ENCODE measurements at regions not wholly inside any gene's neighbourhood (a gene's known extent, or its start where the extent isn't known, plus 50 kb on each side); places are given as distances from the start of the nearest gene placed in this dataset.

- TF ChIP-seq POLR2A (IDR thresholded peaks at IDR 0.05): no peak
- TF ChIP-seq, protein P1, sequence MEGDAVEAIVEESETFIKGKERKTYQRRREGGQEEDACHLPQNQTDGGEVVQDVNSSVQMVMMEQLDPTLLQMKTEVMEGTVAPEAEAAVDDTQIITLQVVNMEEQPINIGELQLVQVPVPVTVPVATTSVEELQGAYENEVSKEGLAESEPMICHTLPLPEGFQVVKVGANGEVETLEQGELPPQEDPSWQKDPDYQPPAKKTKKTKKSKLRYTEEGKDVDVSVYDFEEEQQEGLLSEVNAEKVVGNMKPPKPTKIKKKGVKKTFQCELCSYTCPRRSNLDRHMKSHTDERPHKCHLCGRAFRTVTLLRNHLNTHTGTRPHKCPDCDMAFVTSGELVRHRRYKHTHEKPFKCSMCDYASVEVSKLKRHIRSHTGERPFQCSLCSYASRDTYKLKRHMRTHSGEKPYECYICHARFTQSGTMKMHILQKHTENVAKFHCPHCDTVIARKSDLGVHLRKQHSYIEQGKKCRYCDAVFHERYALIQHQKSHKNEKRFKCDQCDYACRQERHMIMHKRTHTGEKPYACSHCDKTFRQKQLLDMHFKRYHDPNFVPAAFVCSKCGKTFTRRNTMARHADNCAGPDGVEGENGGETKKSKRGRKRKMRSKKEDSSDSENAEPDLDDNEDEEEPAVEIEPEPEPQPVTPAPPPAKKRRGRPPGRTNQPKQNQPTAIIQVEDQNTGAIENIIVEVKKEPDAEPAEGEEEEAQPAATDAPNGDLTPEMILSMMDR (IDR thresholded peaks at IDR 0.05): no peak
- ATAC-seq (no peak), DNase-seq (no peak)
- Histone ChIP-seq H3K4me1 (no peaks in the 10 kb centered on the region), H3K27ac (no peak overlapping the region), H3K9me3 (no peaks in the 10 kb centered on the region), H3K36me3 (replicated peaks in 1 of 2; ENCODE audit: insufficient read depth in 1 of 2, low read depth in 2 of 2) (no peaks in the 10 kb centered on the region), H3K27me3 (no peaks in the 10 kb centered on the region), H3K4me3 (no peak overlapping the region)
- intact Hi-C loops (cut with DNase I): no loop called here
- 66 to 68% methylated on average over 3 of the region's 3 CpGs for WGBS, 2 donors
Measured at GRCh38 chr11:90788961-90789360, 566.1 kb upstream of the CHORDC1 start.

DNA sequence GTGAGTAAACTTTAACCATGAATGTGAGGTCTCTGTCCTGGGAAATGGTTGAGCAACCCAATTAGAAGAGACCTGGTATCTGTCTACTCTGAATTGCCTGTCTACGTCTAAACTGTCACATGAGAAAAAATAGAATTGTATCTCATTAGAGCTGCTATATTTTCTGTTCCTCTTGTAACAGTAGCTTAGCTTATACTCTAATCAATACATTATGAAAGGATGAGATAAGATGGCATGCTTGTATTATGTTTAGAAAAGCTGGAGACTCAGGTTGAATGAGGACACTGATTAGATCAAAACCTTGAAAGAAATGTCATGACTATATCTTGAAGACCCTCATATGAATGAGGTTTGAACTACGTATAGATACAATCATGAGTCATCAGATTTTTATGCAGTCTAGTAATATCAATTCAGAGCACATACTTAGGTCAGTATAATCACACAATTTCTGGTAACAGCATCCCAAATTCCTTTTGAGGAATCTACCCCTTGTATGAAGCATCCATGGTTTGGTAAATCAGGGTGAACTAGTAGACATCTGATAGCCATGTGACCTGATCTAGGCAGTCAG, 561.5 kb upstream of the CHORDC1 start:
- H3K27ac ChIP-seq: no peak overlapping the region
- H3K4me1 ChIP-seq: no peaks in the 10 kb centered on the region
- TF ChIP-seq POLR2A (IDR thresholded peaks at IDR 0.05): no peak
- TF ChIP-seq, protein P1 (IDR thresholded peaks at IDR 0.05): no peak
- no peaks in the 10 kb centered on the region for H3K36me3 ChIP-seq (replicated peaks in 1 of 2; ENCODE audit: insufficient read depth in 1 of 2, low read depth in 2 of 2)
- DNase-seq (no peak), ATAC-seq (no peak)
- H3K27me3 ChIP-seq: no peaks in the 10 kb centered on the region
- 23 to 43% methylated on average over 2 of the region's 2 CpGs for WGBS, 2 donors
- intact Hi-C loops (cut with DNase I): no loop called here
- no peaks in the 10 kb centered on the region for H3K9me3 ChIP-seq
- no peak overlapping the region for H3K4me3 ChIP-seq

GRCh38 chr11:90783111-90783510, 560.3 kb upstream of the CHORDC1 start:
- no peak overlapping the region for H3K27ac ChIP-seq
- H3K4me1 ChIP-seq: no peaks in the 10 kb centered on the region
- no peaks in the 10 kb centered on the region for H3K27me3 ChIP-seq
- H3K36me3 ChIP-seq (replicated peaks in 1 of 2; ENCODE audit: insufficient read depth in 1 of 2, low read depth in 2 of 2): no peaks in the 10 kb centered on the region
- DNase-seq (no peak), ATAC-seq (no peak)
- no peaks in the 10 kb centered on the region for H3K9me3 ChIP-seq
- H3K4me3 ChIP-seq: no peak overlapping the region
- TF ChIP-seq, protein P1 (IDR thresholded peaks at IDR 0.05): no peak
- 52 to 68% methylated on average over 3 of the region's 3 CpGs for WGBS, 2 donors
- intact Hi-C loops (cut with DNase I): no loop called here

DNA sequence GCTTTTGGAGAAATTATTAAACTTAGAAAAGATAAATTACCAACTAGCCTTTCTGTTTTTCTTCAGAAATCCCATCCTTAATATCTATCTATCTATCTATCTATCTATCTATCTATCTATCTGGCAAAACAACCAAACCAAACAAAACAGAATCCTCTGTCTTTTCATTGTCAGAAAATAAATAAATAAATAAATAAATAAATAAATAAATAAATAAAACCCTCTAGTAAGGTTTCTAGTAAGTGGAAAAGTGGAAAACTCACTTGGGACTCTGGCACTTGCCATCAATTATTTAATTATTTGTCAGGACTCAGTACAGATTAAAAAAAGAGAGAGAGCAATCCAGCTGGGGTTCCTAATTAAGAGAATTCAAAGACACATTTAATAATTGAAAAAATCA, 556.2 kb upstream of the CHORDC1 start:
- no peak overlapping the region for H3K4me3 ChIP-seq
- no peaks in the 10 kb centered on the region for H3K36me3 ChIP-seq (replicated peaks in 1 of 2; ENCODE audit: insufficient read depth in 1 of 2, low read depth in 2 of 2)
- no peak for TF ChIP-seq POLR2A (IDR thresholded peaks at IDR 0.05)
- TF ChIP-seq, protein P1 (IDR thresholded peaks at IDR 0.05): no peak
- no peak overlapping the region for H3K27ac ChIP-seq
- intact Hi-C loops (cut with DNase I): no loop called here
- H3K4me1 ChIP-seq: no peaks in the 10 kb centered on the region
- ATAC-seq: no peak
- no peaks in the 10 kb centered on the region for H3K9me3 ChIP-seq
- DNase-seq: no peak
- H3K27me3 ChIP-seq: no peaks in the 10 kb centered on the region

DNA sequence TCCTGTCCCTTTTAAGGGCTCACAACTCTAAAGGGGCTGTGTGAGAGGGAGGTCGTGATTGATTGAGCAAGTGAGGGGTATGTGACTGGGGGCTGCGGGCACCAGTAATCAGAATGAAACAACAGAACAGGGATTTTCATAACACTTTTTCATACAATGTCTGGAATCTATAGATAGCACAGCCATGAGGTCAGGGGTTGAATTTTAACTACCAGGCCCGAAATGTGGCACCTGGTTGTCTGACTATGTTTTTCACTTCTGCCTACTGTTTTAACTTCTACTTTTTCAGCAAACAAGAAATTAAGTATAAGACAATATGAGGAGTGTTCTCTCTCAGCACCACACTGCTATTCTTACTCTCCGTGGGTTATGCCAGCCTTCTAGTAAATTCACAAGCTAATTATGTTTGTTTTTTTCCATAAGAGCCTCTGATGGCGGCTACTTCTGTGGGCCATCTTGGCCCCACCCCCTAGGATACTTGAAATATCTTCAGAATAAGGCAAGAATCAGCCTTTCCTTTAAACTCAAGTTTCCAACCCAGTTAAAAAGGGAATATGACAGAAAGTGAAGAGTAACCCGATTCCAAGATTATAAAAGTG, 552.8 kb upstream of the CHORDC1 start:
- ATAC-seq (no peak), DNase-seq (no peak)
- Histone ChIP-seq H3K4me3 (no peak overlapping the region), H3K36me3 (replicated peaks in 1 of 2; ENCODE audit: insufficient read depth in 1 of 2, low read depth in 2 of 2) (no peaks in the 10 kb centered on the region), H3K27ac (no peak overlapping the region), H3K9me3 (no peaks in the 10 kb centered on the region), H3K4me1 (no peaks in the 10 kb centered on the region), H3K27me3 (no peaks in the 10 kb centered on the region)
- intact Hi-C loops (cut with DNase I): no loop called here
- WGBS, 2 donors: 61 to 62% methylated on average over 6 of the region's 6 CpGs
- TF ChIP-seq, protein P1 (IDR thresholded peaks at IDR 0.05): no peak
- TF ChIP-seq POLR2A (IDR thresholded peaks at IDR 0.05): no peak

Data from body of pancreas (tissue), 4 donors.